Activated T-cell treated with anti-CD3 and anti-CD28 coated beads, Interleukin-2, amount 50 U/mL, for 4 hours (primary cell): ENCODE measurements at regions not wholly inside any gene's neighbourhood (a gene's known extent, or its start where the extent isn't known, plus 50 kb on each side); places are given as distances from the start of the nearest gene placed in this dataset.

Experiments used
- ATAC-seq, 2 donors: fragments of 200-7000 bp; cut with Tn5 transposase; one replicate each; pipeline ENCODE4 v1.10.0; 2021
- DNase-seq: peaks from one replicate; pipeline ENCODE4 v3.0.0-alpha.2; 2020
- H3K27me3 Mint-ChIP-seq: one replicate; pipeline ENCODE4 v1.8.0; 2021; ENCODE audit warnings: low read depth, mixed read lengths
- H3K36me3 Mint-ChIP-seq: one replicate; pipeline ENCODE4 v1.8.0; 2022; ENCODE audit warnings: mixed read lengths; ENCODE audit not compliant: insufficient read depth
- H3K4me1 Mint-ChIP-seq: one replicate; pipeline ENCODE4 v1.8.0; 2021; ENCODE audit warnings: low read depth, mixed read lengths
- H3K4me3 Mint-ChIP-seq: one replicate; pipeline ENCODE4 v1.8.0; 2021; ENCODE audit warnings: mild to moderate bottlenecking, moderate library complexity, mixed read lengths
- H3K9me3 Mint-ChIP-seq: one replicate; pipeline ENCODE4 v1.8.0; 2021; ENCODE audit warnings: mixed read lengths

DNA sequence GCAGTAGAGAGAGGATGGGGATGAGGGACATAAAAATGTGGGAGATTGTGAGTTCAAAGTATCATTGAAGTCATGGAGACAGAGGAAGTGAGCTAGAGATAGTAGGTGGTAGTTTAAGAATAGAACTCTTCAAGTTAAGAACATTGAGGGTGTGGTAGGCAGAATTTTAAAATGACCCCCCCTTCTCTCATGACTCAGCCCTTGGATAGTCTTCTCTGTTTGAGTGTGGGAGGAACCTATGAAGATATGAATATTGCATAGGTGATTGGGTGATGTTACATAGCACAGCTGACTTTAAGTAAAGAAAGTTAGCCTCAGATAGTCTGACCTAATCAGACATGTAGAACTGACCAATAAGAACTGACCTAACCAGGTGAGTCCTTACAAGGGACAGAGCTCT lies 418.6 kb downstream of the FOXO1 start:
- Mint-ChIP-seq H3K27me3 (no peaks in the 10 kb centered on the region), H3K4me1 (peaks cover 37% of the 10 kb centered on the region), H3K4me3 (no peak overlapping the region), H3K9me3 (peaks cover 11% of the 10 kb centered on the region), H3K36me3 (peaks cover 7% of the 10 kb centered on the region)
- DNase-seq, result no peak
- peak; percentile 77 to 82 for ATAC-seq

DNA sequence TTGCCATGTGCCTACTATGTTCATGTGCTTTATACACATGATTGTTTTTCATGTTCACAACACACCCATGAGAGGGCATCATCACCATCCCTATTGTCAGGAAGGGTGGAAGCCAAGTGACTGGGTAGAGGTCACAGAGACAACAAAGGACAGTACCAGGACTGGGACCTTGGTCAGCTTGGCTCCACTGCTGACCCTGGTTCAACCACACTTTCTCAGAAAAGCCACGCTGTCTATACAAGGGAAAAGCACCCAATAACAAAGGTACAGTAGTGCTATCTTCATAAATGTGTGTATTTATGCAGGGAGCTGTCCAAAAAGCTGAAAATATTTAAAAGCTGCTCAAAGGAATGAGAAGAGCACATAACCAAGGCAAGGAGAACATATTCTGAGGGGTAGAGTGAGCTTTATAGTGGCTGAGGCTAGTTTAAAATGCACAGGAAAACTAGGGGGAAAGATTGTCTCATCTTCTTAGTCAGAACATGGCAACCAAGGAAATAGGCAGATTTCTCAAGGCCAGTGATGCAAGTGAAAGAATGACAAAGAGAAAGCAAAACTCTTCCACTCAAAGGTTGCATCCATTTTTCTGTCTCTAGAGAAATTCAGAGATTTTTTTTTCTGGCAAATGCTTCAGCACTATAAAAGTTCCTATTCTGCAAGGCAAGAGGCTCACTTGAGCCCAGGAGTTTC lies 415.0 kb downstream of the FOXO1 start:
- peaks cover 32% of the 10 kb centered on the region for H3K4me1 Mint-ChIP-seq
- DNase-seq, result no peak
- peaks cover 11% of the 10 kb centered on the region for H3K9me3 Mint-ChIP-seq
- ATAC-seq, result peak; percentile 88 to 93
- H3K27me3 Mint-ChIP-seq, result no peaks in the 10 kb centered on the region
- no peak overlapping the region for H3K4me3 Mint-ChIP-seq
- H3K36me3 Mint-ChIP-seq, result peaks cover 8% of the 10 kb centered on the region

DNA sequence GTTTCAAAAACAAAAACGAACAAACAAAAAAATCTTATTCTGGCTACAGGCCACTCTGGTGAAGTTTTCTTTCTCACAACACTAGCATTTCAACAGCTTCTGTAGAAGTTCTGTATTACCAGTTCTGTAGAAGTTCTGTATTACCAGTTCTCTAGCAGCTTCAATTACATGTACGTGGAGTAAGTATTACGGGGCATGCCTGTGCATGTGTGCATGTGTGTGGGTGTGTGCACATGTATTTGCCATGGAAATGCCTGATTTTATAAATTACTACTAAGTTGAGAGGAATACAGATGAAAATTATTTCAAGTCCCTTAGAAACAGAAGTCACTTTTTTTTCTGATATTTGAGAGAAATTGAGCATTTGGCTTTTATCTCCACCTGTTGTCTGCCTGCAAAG lies 414.2 kb downstream of the FOXO1 start:
- Mint-ChIP-seq H3K4me1 (peaks cover 32% of the 10 kb centered on the region), H3K36me3 (peaks cover 8% of the 10 kb centered on the region), H3K27me3 (no peaks in the 10 kb centered on the region), H3K9me3 (peaks cover 11% of the 10 kb centered on the region), H3K4me3 (no peak overlapping the region)
- no peak for DNase-seq
- ATAC-seq, result no peak

DNA sequence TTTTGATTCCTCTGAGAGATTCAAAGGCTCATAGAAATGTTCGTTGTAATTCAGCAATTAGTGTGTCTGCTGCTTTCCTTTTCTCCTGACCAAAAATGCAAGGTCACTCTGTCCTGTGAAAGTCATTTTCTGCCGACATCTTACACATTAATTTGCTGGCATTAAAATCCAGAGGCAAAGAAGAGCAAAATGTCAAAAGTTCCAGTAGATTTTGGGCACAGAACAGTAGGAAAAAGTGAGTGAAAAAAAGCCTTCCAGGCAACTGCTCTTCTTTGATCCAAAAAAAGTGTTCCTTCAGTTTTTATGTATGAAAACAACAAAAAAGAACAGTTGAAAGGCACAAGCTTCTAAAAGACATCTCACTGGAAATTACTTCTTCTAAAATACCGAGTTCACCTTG lies 413.8 kb downstream of the FOXO1 start:
- DNase-seq (no peak), ATAC-seq (no peak)
- Mint-ChIP-seq H3K4me1 (peaks cover 28% of the 10 kb centered on the region), H3K36me3 (peaks cover 8% of the 10 kb centered on the region), H3K27me3 (no peaks in the 10 kb centered on the region), H3K9me3 (peaks cover 11% of the 10 kb centered on the region), H3K4me3 (no peak overlapping the region)

DNA sequence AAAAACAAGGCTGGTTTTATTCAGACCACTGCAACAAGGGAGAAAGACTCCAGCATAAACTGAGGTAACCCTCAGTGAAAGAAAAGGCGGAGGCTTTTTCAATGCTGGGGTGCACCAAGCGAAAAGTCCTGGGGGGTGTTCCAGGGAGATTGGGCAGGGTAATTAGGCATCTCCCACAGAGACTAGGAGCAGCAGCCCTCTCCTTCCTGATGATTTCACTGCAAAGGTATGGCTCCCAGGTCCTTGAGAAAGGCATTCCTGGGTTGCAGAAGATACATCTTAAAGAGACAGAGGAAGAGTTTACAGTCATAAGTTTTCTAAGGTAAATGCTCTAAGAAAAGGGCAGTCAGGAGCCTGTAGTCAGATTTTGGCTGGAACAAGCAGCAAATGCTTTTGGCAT lies 412.0 kb downstream of the FOXO1 start:
- no peaks in the 10 kb centered on the region for H3K27me3 Mint-ChIP-seq
- peaks cover 19% of the 10 kb centered on the region for H3K4me1 Mint-ChIP-seq
- H3K9me3 Mint-ChIP-seq, result peaks cover under 1% of the 10 kb centered on the region
- H3K36me3 Mint-ChIP-seq, result peaks cover 1% of the 10 kb centered on the region
- no peak for ATAC-seq
- DNase-seq, result no peak
- no peak overlapping the region for H3K4me3 Mint-ChIP-seq

DNA sequence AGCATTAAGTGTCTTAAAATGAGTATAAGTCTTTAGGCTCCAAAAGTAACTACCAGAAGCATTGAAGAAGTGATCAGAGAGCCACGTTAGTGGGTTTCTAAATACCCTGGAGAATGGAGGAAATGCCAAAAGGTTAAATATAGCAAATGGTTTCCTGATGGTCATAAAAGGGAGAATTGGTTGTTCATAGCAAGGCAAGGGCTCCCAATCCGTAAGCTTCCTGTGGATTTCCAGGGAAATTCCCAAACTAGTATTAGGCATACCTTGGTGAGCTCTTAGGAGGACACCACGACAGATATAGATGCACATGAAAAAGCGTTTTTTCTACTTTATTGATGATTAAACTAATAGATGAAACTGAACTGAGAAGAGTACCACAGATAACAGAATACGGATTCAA lies 410.9 kb downstream of the FOXO1 start:
- DNase-seq, result no peak
- Mint-ChIP-seq H3K9me3 (no peaks in the 10 kb centered on the region), H3K36me3 (peaks cover 1% of the 10 kb centered on the region), H3K4me1 (peaks cover 19% of the 10 kb centered on the region), H3K27me3 (no peaks in the 10 kb centered on the region), H3K4me3 (no peak overlapping the region)
- ATAC-seq, result no peak

DNA sequence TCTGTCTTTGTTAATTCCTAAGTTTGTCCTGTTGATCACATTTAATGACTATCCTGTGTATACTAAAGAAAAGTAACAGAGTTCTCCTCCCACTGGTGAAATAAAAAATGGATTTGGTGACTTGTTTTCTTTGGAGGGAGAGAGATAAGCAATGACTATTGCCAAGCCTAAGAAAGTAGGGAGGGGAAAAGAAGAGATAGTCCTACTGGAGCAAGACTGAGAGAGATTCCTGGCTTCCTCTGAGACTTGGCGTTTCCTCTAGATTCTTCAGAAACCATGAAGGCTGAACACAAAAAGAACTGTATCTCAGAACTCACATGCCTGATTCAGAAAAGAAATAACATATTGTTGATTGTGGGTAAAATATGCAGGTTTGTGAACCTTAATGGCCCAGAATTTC lies 406.5 kb downstream of the FOXO1 start:
- ATAC-seq, result no peak
- H3K4me3 Mint-ChIP-seq, result no peak overlapping the region
- H3K9me3 Mint-ChIP-seq, result no peaks in the 10 kb centered on the region
- H3K36me3 Mint-ChIP-seq, result no peaks in the 10 kb centered on the region
- H3K27me3 Mint-ChIP-seq, result no peaks in the 10 kb centered on the region
- DNase-seq, result no peak
- peaks cover 1% of the 10 kb centered on the region for H3K4me1 Mint-ChIP-seq

DNA sequence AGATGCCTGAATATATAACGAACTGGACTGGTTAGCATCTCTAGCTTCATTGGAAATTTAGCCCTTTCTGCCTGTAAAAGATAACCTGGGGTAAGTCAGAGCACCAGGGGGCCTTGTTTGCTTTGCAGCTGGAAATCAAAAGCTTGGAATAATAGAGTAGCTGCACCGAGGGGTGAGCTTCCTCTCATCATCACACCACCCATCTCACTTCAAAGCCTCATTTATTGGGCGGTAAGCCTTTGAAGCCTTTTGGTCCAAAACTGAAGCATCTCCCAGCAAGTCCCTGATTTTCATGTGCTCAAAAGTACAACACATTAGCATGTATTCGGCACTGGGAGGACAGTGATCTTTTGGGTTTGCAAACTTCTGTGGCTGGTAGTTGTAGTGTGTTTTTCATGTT lies 405.1 kb downstream of the FOXO1 start:
- ATAC-seq (no peak), DNase-seq (no peak)
- H3K9me3 Mint-ChIP-seq, result no peaks in the 10 kb centered on the region
- no peak overlapping the region for H3K4me3 Mint-ChIP-seq
- H3K4me1 Mint-ChIP-seq, result peaks cover 1% of the 10 kb centered on the region
- no peaks in the 10 kb centered on the region for H3K27me3 Mint-ChIP-seq
- H3K36me3 Mint-ChIP-seq, result no peaks in the 10 kb centered on the region

DNA sequence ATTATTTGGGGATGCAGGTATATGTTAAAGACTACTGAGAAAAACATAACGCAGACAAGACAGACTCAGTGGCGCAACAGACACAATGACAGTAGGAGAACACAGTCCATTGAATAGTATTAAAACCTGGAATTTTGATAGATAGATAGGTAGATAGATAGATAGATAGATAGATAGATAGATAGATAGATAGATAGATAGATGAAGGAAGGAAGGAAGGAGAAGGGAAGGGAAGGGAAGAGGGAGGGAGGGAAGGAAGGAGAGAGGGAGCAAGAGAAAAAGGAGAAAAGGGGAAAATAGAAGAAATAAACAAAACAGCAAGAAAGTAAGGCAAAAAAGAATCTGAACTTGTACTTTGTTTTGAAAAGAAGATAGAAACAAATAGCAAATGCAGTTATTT lies 404.5 kb downstream of the FOXO1 start:
- no peak for ATAC-seq
- no peak overlapping the region for H3K4me3 Mint-ChIP-seq

DNA sequence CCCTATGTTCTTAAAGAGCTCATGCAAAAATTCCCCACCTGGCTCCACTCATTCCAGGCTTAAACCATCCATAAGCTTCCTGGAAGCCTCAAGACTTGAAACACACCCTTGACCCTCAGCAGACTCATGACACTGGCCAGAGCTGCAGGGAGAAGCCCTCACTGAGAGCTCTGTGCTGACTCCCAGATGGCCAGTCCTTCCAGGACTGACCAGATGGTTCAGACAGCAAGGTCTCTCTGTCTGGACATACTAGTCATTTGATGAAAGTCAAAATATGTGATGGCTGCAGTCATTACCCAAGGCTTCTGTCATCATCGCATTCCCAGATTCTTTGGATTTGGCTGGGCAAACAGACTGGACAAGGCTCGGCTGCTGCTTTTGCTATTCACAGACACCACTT lies 397.4 kb downstream of the FOXO1 start:
- Mint-ChIP-seq H3K4me1 (peaks cover 21% of the 10 kb centered on the region), H3K4me3 (no peak overlapping the region), H3K9me3 (no peaks in the 10 kb centered on the region), H3K27me3 (no peaks in the 10 kb centered on the region), H3K36me3 (no peaks in the 10 kb centered on the region)
- ATAC-seq (no peak), DNase-seq (no peak)

More for the DNA sequence above, 404.5 kb downstream of the FOXO1 start:
- no peaks in the 10 kb centered on the region for H3K36me3 Mint-ChIP-seq
- H3K27me3 Mint-ChIP-seq, result no peaks in the 10 kb centered on the region
- H3K4me1 Mint-ChIP-seq, result peaks cover 1% of the 10 kb centered on the region
- no peak for DNase-seq
- no peaks in the 10 kb centered on the region for H3K9me3 Mint-ChIP-seq

DNA sequence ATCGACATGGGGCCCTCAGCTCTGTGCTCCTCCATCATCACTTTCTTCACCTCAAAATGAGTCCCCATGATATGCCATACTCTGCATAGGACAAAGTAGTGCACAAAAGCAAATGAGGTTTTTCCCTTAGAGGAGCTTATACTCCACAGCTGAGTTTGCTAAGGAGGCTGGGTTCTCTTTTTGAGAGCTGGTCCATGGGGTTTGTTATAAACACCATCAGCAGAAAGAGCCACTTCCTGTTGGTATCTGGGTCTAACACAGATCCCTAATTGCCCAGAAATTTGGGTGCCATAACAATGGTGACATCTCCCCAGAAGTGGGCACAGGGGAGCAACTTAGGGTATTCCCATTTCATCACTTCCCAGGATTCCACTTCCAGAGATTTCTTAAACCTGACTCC lies 395.7 kb downstream of the FOXO1 start:
- peaks cover 21% of the 10 kb centered on the region for H3K4me1 Mint-ChIP-seq

DNA sequence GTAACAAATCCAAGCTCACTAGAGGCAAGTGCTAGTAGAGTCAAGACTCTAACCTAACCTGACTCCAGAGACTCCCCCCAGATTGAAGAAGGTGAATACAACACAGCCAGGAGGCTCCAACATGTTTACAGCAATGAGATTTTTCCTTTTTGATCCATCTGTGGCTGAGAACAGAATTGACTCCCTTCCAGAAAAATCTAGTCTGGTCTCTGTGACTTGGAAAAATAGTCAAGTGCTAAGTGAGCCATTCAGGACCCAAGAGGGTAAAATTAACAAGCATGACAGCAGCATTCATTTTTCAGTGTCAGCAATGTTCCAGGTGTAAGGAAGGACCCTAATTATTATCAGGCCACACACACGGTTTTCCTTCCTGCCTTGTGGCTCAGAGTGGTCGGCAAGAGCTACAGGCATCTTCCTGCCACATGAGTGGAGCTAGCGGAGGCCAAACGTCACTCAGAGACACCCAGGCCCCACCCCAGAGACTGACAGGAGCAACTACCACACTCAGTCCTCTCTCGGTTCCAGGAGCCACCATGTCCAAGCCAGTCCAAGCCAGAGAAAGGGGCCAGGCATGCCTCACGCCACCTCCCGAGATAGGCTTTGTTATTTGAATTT lies 395.1 kb downstream of the FOXO1 start:
- ATAC-seq (no peak), DNase-seq (no peak)

More for the DNA sequence above, 395.7 kb downstream of the FOXO1 start:
- H3K9me3 Mint-ChIP-seq, result no peaks in the 10 kb centered on the region
- ATAC-seq (no peak), DNase-seq (no peak)
- no peak overlapping the region for H3K4me3 Mint-ChIP-seq
- H3K27me3 Mint-ChIP-seq, result no peaks in the 10 kb centered on the region
- no peaks in the 10 kb centered on the region for H3K36me3 Mint-ChIP-seq

DNA sequence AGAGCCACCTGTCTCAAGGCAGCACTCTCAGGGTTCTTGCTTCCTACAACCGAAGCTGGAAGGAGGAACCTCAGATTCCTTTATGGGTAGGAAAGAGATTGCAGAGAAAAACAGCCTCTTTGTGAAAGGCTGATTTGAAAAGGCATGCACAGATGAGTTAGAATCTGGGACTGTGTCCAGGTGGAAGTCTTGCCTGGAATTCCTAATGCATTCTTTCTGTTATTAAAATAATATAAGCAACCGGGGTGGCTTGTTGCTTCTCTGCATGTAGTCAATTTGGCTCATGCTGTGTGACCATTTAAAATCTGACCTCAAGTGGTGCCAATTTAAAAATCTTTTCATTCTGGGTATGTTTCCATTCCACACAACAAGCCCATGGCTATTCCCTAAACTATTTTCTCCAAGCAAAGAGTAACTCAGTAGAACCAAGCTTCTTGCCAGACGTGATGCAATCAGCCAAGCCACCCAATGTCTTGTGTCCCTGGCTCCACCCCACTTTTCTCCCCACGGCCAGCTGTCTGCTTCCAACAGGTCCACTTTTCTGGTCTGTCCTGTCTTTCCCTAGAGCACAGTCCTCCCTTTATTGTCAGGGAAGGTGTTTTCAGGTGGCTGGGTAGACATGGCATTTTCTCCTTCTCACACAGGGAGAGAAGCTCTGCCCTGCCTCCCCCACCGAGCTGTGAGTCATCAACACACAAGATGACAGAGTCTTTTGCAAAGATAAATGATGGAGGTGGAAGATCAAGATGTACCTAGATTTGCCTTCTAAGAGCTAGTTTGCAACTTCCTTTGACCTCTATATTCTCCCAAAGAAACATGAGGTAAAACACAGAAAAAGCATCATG lies 394.3 kb downstream of the FOXO1 start:
- DNase-seq, result peak; percentile 54
- Mint-ChIP-seq H3K4me3 (no peak overlapping the region), H3K9me3 (no peaks in the 10 kb centered on the region), H3K4me1 (peaks cover 21% of the 10 kb centered on the region), H3K27me3 (no peaks in the 10 kb centered on the region), H3K36me3 (no peaks in the 10 kb centered on the region)
- ATAC-seq, result peak; percentile 81 to 93

More for the DNA sequence above, 395.1 kb downstream of the FOXO1 start:
- H3K27me3 Mint-ChIP-seq, result no peaks in the 10 kb centered on the region
- no peaks in the 10 kb centered on the region for H3K36me3 Mint-ChIP-seq
- peaks cover 21% of the 10 kb centered on the region for H3K4me1 Mint-ChIP-seq
- no peaks in the 10 kb centered on the region for H3K9me3 Mint-ChIP-seq
- H3K4me3 Mint-ChIP-seq, result no peak overlapping the region

DNA sequence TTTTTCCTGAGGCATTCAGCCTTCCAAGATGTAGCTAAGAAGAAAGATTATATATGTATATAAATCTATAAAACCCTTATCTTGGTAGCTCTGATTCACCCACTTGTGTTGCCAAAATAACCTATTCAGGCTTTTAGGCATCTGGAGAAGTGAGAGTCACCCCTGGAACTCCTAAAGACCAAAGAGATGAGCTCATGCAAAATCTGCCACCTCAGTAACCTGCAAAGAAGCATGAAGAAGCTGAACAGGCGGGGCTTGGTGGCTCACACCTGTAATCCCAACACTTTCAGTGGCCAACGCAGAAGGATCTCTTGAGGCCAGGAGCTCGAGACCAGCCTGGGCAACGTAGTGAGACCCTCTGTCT lies 393.7 kb downstream of the FOXO1 start:
- Mint-ChIP-seq H3K36me3 (no peaks in the 10 kb centered on the region), H3K9me3 (no peaks in the 10 kb centered on the region), H3K27me3 (no peaks in the 10 kb centered on the region), H3K4me3 (no peak overlapping the region), H3K4me1 (peaks cover 21% of the 10 kb centered on the region)
- ATAC-seq (peak; percentile 72 to 73), DNase-seq (no peak)
